Karpas-422 (cell line): ENCODE measurements at regions not wholly inside any gene's neighbourhood (a gene's known extent, or its start where the extent isn't known, plus 50 kb on each side); places are given as distances from the start of the nearest gene placed in this dataset.

ENCODE experiments used
- DNase-seq: peaks from one replicate; pipeline ENCODE4 v3.0.0-alpha.2; 2015
- H2AFZ ChIP-seq: fragments of 200-600 bp; sonication (generic); 2 replicates; pipeline ENCODE4 v1.6.1; 2014; ENCODE audit warnings: antibody characterized with exemption, low read length, mixed read lengths
- H3K27ac ChIP-seq: fragments of 200-600 bp; sonication (generic); 2 replicates; pipeline ENCODE4 v1.5.1; 2014; ENCODE audit warnings: mild to moderate bottlenecking, low read length, moderate library complexity
- H3K27me3 ChIP-seq: fragments of 200-600 bp; sonication (generic); 2 replicates; pipeline ENCODE4 v1.6.1; 2014; ENCODE audit warnings: low read length, mixed read lengths
- H3K36me3 ChIP-seq: fragments of 200-600 bp; sonication (generic); 2 replicates; pipeline ENCODE4 v1.6.1; 2014; ENCODE audit warnings: low read length, mixed read lengths; ENCODE audit not compliant: insufficient read depth
- H3K4me1 ChIP-seq: fragments of 200-600 bp; sonication (generic); 2 replicates; pipeline ENCODE4 v1.6.1; 2014; ENCODE audit warnings: mild to moderate bottlenecking, low read length, mixed read lengths
- H3K4me2 ChIP-seq: fragments of 200-600 bp; sonication (generic); 2 replicates; pipeline ENCODE4 v1.6.1; 2014; ENCODE audit warnings: low read length, low read depth, mild to moderate bottlenecking; ENCODE audit not compliant: poor library complexity, severe bottlenecking
- H3K4me3 ChIP-seq: fragments of 200-600 bp; sonication (generic); 2 replicates; pipeline ENCODE4 v1.5.1; 2014; ENCODE audit warnings: mild to moderate bottlenecking, antibody characterized with exemption, low read length, mixed read lengths
- H3K79me2 ChIP-seq: fragments of 200-600 bp; sonication (generic); 2 replicates; pipeline ENCODE4 v1.6.1; 2014; ENCODE audit warnings: mild to moderate bottlenecking, low read length, mixed read lengths
- H3K9ac ChIP-seq: fragments of 200-600 bp; sonication (generic); 2 replicates; pipeline ENCODE4 v1.6.0; 2014; ENCODE audit warnings: low read length
- H3K9me2 ChIP-seq: fragments of 200-600 bp; sonication (generic), shearing (Covaris generic); replicated peaks from 2 replicates; pipeline ENCODE4 v1.6.0; 2014; ENCODE audit warnings: mild to moderate bottlenecking, low read length, moderate library complexity; ENCODE audit not compliant: insufficient read depth
- H3K9me3 ChIP-seq: fragments of 300-700, 200-600 bp; sonication (generic); 2 replicates; pipeline ENCODE4 v1.6.1; 2014; ENCODE audit warnings: low read length, mixed read lengths
- H4K20me1 ChIP-seq: fragments of 200-600 bp; sonication (generic); 2 replicates; pipeline ENCODE4 v1.6.1; 2014; ENCODE audit warnings: mild to moderate bottlenecking, antibody characterized with exemption, low read length, low read depth; ENCODE audit not compliant: insufficient read depth

DNA sequence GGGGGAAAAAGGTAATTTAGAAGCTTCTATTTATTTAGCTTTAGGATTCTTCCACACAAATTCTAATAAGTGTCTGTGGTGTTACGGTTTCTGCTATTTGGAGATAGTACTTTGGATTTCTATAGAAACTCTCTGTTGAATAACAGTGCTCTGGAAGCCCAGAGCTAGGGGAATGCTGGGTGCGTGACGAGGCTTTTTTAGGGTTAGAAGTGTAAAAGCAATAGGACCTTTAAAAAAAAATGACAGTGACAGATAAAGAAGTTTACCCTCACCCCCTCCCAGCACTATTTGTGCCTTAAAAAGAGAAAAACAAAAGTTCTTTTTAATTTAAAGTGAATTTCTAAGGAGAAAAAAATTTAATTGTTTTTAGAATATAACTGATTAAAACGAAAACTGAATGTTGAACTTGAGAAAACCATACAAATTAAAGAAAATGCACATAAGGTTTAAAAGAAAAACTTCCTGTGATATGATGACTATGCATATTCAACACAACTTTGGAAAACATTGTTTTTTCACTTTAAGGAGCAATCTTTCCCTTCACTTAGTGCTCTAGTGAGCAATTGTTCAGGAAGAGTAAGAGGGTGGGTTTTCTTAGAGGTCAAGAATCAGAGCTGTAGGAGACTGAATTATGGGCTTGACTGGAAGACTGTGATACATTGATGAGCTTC is 89.6 kb upstream of the RIPOR2 start:
- Histone ChIP-seq H3K27ac (peak overlapping the region; percentile 96), H3K4me3 (no peak overlapping the region), H3K9me2 (no peaks in the 10 kb centered on the region), H3K4me2 (peak overlapping the region; percentile 84), H3K9ac (no peak overlapping the region), H3K4me1 (peaks cover 65% of the 10 kb centered on the region), H3K79me2 (peaks cover 36% of the 10 kb centered on the region), H3K36me3 (peaks cover 6% of the 10 kb centered on the region), H3K9me3 (no peaks in the 10 kb centered on the region), H4K20me1 (no peaks in the 10 kb centered on the region), H3K27me3 (no peaks in the 10 kb centered on the region), H2AFZ (no peak overlapping the region)
- no peak for DNase-seq

GRCh38 chr6:25025919-25026301 is 90.2 kb upstream of the RIPOR2 start:
- no peak overlapping the region; the same call in 1 of the 2 replicates for H2AFZ ChIP-seq
- H3K27ac ChIP-seq = peak overlapping the region; percentile 96
- no peak for DNase-seq
- H3K27me3 ChIP-seq = no peaks in the 10 kb centered on the region
- H3K4me2 ChIP-seq = peak overlapping the region; percentile 84
- peaks cover 6% of the 10 kb centered on the region for H3K36me3 ChIP-seq
- H3K79me2 ChIP-seq = peaks cover 36% of the 10 kb centered on the region
- H3K9me2 ChIP-seq = no peaks in the 10 kb centered on the region
- H4K20me1 ChIP-seq = no peaks in the 10 kb centered on the region
- H3K4me3 ChIP-seq = no peak overlapping the region; the same call in 1 of the 2 replicates
- H3K9me3 ChIP-seq = no peaks in the 10 kb centered on the region
- no peak overlapping the region for H3K9ac ChIP-seq
- H3K4me1 ChIP-seq = peaks cover 65% of the 10 kb centered on the region

GRCh38 chr6:25026723-25027122 is 91.0 kb upstream of the RIPOR2 start:
- peak overlapping the region; percentile 84 for H3K4me2 ChIP-seq
- DNase-seq = peak; percentile 75

GRCh38 chr6:25027221-25027916 is 91.6 kb upstream of the RIPOR2 start:
- Histone ChIP-seq H3K27ac (peak overlapping the region; percentile 96), H3K9ac (peak overlapping the region; percentile 72), H3K79me2 (peaks cover 39% of the 10 kb centered on the region), H4K20me1 (no peaks in the 10 kb centered on the region), H3K27me3 (no peaks in the 10 kb centered on the region), H3K9me3 (no peaks in the 10 kb centered on the region), H3K4me3 (peak overlapping the region; percentile 65), H3K36me3 (peaks cover 10% of the 10 kb centered on the region), H3K4me1 (peaks cover 58% of the 10 kb centered on the region), H3K4me2 (peak overlapping the region; percentile 84), H2AFZ (no peak overlapping the region; the same call in 1 of the 2 replicates), H3K9me2 (no peaks in the 10 kb centered on the region)
- DNase-seq = peak; percentile 96

More at GRCh38 chr6:25026723-25027122, 91.0 kb upstream of the RIPOR2 start:
- no peak overlapping the region for H2AFZ ChIP-seq
- no peak overlapping the region; the same call in none of the 2 replicates for H3K4me3 ChIP-seq
- peaks cover 10% of the 10 kb centered on the region for H3K36me3 ChIP-seq
- H3K9me3 ChIP-seq = no peaks in the 10 kb centered on the region
- peak overlapping the region; percentile 72 for H3K9ac ChIP-seq
- peak overlapping the region; percentile 96 for H3K27ac ChIP-seq
- H3K9me2 ChIP-seq = no peaks in the 10 kb centered on the region
- peaks cover 32% of the 10 kb centered on the region for H3K79me2 ChIP-seq
- peaks cover 63% of the 10 kb centered on the region for H3K4me1 ChIP-seq
- H4K20me1 ChIP-seq = no peaks in the 10 kb centered on the region
- H3K27me3 ChIP-seq = no peaks in the 10 kb centered on the region

- Histone ChIP-seq H3K27me3 (no peaks in the 10 kb centered on the region), H3K9me2 (no peaks in the 10 kb centered on the region), H3K36me3 (peaks cover 11% of the 10 kb centered on the region), H3K27ac (peak overlapping the region; percentile 96), H3K4me2 (peak overlapping the region; percentile 84), H3K9ac (peak overlapping the region; percentile 72), H3K79me2 (peaks cover 48% of the 10 kb centered on the region), H2AFZ (no peak overlapping the region), H4K20me1 (no peaks in the 10 kb centered on the region), H3K4me1 (peaks cover 55% of the 10 kb centered on the region), H3K9me3 (no peaks in the 10 kb centered on the region), H3K4me3 (peak overlapping the region; percentile 65)
- DNase-seq = peak; percentile 93
Measured at GRCh38 chr6:25028328-25028727, 92.6 kb upstream of the RIPOR2 start.

GRCh38 chr6:25032934-25033333 is 97.2 kb upstream of the RIPOR2 start:
- Histone ChIP-seq H4K20me1 (no peaks in the 10 kb centered on the region), H3K4me3 (no peak overlapping the region), H3K9ac (no peak overlapping the region), H3K4me1 (peaks cover 70% of the 10 kb centered on the region), H3K9me2 (no peaks in the 10 kb centered on the region), H3K27me3 (no peaks in the 10 kb centered on the region), H3K27ac (peak overlapping the region; percentile 77), H3K79me2 (peaks cover 60% of the 10 kb centered on the region), H2AFZ (no peak overlapping the region), H3K9me3 (no peaks in the 10 kb centered on the region), H3K4me2 (no peak overlapping the region), H3K36me3 (peaks cover 12% of the 10 kb centered on the region; the same call in 1 of the 2 replicates)
- no peak for DNase-seq

DNA sequence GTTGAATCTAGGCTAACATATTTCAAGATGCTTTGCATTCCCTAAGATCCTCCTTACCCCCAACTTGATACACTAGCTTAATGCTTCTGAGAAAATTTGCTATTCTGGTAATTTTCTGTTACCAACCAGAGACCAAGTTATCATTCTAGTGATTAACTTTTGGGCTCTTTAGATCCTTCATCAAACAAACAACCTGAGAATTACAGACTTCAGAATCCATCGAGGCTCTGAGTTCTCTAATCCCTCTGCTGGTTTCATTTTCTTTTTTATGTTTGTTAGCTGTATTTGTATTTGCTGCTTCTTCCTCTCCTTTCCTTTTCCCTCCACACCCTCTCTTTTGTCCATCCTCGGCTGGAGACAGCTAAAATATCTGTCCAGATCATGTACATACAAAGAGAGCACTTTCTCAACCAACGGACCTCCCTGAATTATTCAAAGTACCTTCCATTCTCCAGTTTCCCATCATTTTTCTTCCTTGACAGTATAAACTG is 98.7 kb upstream of the RIPOR2 start:
- H3K9me2 ChIP-seq = no peaks in the 10 kb centered on the region
- peak overlapping the region; percentile 77 for H3K27ac ChIP-seq
- peak overlapping the region; percentile 58 for H3K9ac ChIP-seq
- H3K27me3 ChIP-seq = no peaks in the 10 kb centered on the region
- peaks cover 65% of the 10 kb centered on the region for H3K4me1 ChIP-seq
- DNase-seq = no peak
- H3K4me3 ChIP-seq = peak overlapping the region; percentile 64
- H3K4me2 ChIP-seq = peak overlapping the region; percentile 82
- H2AFZ ChIP-seq = peak overlapping the region; percentile 23; the same call in 1 of the 2 replicates
- H4K20me1 ChIP-seq = no peaks in the 10 kb centered on the region
- peaks cover 76% of the 10 kb centered on the region for H3K79me2 ChIP-seq
- H3K9me3 ChIP-seq = peaks cover 5% of the 10 kb centered on the region; the same call in 1 of the 2 replicates
- peaks cover 26% of the 10 kb centered on the region for H3K36me3 ChIP-seq

DNA sequence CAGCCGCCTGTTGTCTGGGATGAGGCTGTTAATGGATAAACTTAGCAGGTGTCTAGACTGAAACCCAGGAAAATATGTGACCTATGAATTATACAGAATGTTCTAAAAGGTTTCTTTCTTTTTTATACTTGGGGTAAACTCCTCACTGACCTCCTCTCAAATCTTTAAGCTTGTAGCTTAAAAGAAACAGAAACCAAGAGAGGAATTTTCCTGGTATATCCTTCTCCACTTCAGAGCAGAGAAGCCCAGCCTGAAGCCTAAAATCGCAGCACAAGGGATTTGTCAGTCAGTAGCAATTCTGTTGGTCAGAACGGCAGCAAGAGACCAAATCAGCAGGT is 99.4 kb upstream of the RIPOR2 start:
- H4K20me1 ChIP-seq = no peaks in the 10 kb centered on the region
- peak overlapping the region; percentile 2; the same call in 1 of the 2 replicates for H2AFZ ChIP-seq
- H3K4me3 ChIP-seq = peak overlapping the region; percentile 64
- peaks cover 65% of the 10 kb centered on the region for H3K4me1 ChIP-seq
- no peaks in the 10 kb centered on the region for H3K9me2 ChIP-seq
- peak overlapping the region; percentile 82 for H3K4me2 ChIP-seq
- peaks cover 82% of the 10 kb centered on the region for H3K79me2 ChIP-seq
- peak overlapping the region; percentile 58 for H3K9ac ChIP-seq
- H3K27ac ChIP-seq = peak overlapping the region; percentile 77
- peaks cover 26% of the 10 kb centered on the region for H3K36me3 ChIP-seq
- no peaks in the 10 kb centered on the region for H3K27me3 ChIP-seq
- DNase-seq = no peak
- H3K9me3 ChIP-seq = peaks cover 5% of the 10 kb centered on the region; the same call in 1 of the 2 replicates
